HG02970 (cell line): ENCODE measurements at regions not wholly inside any gene's neighbourhood (a gene's known extent, or its start where the extent isn't known, plus 50 kb on each side); places are given as distances from the start of the nearest gene placed in this dataset.
"Not testable (repeated sequence)": the region's sequence is repeated elsewhere in the genome, so short reads cannot be mapped to it uniquely, and the experiment has no call there.

Experiments
- ATAC-seq: cut with Tn5 transposase; IDR thresholded peaks from one replicate; pipeline ENCODE4 v1.9.1; 2021; ENCODE audit warnings: mild to moderate bottlenecking, moderate library complexity, moderate number of reproducible peaks; ENCODE audit not compliant: unreplicated experiment, low FRiP score

DNA sequence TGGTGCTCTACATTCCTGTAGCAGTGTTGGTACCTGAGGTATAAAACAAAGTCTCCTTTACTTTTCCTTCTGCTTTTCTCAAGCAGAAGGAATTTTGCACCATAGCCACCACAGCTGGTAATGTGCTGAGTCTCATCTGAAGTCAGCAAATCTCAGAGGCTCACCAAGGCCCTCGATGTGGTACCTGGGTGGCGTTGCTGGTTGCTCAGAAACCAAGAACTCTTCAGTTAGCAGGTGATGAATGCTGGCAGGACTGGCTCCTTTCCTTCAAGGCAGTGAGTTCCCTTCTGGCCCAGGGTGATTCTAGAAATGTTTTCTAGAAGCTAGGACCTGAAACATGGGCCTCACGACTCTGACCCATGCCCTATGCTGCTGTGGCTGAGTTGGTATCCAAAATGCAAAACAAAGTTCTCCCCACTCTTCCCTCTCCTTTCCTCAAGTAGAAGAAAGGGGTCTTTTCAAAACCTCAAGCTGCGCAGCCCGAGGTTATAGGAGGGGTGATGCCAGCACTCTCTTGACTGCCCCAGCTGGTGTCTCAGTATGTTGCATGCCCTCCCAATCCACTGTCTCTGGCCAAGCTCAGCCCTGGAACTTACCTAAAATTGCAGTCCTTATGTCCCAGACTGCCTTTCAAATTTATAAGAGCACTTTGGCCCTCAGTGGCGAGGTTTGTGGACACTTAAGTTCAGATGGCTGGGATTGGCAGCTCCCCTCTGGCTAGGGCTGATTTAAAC lies 592.3 kb downstream of the FRK start:
- ATAC-seq = no peak

DNA sequence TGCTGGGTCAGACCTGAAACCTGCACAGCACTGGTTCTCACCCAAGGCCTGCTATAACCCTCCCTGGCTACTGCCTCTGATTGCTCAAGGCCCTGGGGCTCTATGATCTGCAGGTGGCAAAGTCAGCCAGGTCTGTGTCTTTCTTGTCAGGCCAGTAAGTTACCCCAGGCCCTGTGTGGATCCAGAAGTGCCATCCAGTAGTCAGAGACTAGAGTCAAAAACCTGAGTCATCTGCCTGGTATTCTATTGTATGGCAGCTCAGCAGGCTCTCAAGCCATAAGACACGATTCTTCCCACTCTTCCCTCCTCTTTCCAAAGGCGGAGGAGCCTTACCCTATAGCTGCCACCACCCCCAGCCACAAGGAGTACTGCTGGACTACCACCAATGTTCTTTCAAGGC lies 593.0 kb downstream of the FRK start:
- ATAC-seq = no peak

DNA sequence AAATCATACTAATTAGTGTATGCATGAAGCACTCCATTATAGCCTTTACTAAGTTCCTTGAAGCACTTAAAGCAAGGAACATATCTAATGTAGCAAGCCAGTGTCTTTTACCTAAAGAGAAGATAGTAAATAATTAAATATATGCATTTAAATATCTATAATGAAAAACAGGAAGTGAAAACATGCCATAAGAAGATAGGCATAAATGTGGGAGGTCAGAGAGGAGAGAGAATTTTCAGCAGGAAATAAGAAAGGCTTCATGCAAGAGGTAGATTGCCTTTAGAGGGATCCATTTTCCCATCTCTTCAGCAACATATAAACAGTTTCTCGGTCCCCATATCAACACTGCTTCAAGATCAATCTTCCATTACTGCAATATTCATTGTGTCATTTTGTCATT lies 599.8 kb downstream of the FRK start:
- ATAC-seq = no peak

DNA sequence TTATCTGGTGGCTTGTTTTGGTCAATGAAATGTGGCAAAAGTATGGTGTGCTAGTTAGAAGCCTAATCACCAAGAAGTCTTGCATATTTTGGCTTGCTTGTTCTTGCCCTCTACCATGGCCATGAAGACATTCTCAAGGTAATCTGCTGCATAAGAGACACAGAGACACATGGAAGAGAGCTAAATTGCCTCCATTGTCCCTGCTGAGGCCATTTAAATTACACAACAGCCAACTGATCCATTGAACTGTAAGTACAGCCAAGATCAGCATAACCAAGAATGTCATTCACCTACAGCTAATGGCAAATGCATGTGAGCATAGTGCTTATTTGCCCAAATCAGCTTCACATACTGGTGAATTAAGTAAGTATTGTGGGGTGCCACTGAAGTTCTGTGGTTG lies 603.8 kb downstream of the FRK start:
- no peak for ATAC-seq

DNA sequence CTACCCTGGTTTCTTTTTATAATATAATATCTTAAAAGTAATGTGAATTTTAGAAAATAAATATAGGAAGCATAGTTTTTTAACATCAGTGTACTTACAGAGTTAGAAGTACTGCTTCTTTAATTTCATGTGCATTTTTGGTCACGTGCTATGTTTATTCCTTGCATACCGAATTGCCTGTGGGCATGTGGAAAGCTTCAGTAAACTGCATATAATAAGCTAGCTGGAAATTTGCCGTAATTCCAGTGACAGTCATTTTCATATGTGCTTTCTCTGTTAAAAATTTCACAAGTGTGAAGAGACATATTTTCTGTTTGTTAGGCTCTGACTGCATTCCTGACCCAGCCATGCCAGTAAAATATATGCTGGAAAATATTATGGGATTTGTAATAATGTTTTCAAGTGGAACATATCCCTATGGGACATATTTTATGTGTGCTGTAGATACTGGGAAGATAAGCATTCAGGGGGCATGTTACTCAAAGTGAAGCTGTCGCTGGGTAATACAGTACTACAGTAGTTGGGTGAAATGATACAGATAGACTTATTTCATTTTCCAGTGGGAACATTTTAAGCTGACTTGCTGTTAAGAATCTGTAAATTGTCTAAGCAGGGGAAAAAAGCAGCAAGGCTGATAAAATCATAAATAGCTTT lies 616.7 kb downstream of the FRK start:
- no peak for ATAC-seq

DNA sequence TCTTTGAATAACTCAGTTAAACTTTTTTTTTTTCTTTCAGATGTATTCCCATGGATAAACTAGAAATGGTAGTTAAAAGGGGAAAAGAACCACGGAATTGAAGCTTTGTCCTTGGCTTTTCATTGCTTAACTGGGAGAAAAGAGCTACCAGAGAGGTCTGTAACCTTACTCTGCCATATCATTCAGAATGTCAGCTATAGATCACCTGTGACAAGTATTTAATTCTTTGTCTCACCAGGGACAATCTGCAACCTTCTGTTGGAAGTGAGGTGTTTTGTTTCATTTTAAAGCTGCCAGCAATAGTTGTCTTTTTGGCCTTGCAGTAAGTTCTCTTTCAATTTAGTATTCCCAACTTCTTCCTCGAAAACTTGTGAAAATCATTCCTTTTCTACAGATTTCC lies 618.4 kb downstream of the FRK start:
- no peak for ATAC-seq

DNA sequence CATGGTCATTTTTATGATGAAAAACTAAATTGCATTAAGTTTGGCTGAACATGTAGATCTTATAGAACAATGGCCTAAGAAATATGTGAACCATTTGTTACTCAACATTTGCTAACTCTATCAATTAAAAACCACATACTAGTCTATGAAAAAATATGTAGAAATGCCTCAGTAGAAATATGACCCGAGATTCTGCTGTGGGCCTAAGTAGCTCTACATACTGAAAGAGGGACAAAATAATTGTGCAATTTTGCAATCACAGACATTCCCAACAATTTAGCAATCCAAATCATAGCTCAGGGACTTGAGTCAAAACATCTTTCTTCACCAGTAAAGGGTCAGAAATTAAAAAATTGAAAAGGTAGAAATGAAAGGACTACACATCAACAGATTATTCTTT lies 619.0 kb downstream of the FRK start:
- no peak for ATAC-seq

DNA sequence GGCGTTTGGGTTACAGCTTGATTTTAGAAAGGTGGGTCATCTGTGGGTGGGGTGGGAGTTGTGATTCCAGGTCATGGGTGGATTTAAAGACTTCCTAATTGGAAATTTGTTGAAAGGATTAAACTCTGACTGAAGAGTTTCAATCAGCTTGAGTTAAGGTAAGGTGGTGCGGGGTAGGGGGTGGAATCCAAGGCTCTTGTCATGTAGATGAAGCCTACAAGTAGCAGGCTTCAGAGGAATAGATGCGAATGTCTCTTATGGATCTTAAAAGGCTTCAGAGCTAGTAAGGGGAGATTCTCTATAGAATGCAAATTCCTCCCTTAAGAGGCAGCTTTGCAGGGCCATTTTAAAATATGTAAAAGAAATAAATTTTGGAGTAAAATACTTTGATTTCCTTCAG lies 645.3 kb downstream of the FRK start:
- no peak for ATAC-seq

DNA sequence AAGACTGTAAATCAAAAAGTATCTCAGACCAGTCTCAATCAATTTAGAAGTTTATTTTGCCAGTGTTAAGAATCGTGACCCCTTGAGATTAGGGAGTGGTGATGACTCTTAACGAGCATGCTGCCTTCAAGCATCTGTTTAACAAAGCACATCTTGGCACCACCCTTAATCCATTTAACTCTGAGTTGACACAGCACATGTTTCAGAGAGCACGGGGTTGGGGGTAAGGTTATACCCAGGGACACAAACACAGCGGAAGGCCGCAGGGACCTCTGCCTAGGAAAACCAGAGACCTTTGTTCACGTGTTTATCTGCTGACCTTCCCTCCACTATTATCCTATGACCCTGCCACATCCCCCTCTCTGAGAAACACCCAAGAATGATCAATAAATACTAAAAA lies 645.8 kb downstream of the FRK start:
- ATAC-seq = not testable (repeated sequence)

DNA sequence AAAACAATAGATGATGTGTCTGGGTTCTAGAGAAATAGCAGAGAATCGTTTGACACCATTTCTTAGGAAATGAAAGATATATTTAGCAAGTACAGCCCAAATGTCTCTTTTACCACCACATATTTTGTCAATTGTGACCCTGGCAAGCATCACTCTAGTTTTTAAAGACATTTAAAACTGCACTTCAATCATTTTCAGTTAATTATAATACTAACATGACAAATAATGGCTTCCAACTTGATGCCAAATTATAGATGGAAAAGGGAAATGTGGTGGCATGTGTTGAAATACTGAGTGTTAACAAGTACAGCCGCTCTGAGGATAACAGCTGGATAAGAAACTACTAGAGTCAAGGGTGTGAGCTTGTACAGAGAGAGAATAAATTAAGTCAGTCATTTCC lies 648.9 kb downstream of the FRK start:
- ATAC-seq = no peak

DNA sequence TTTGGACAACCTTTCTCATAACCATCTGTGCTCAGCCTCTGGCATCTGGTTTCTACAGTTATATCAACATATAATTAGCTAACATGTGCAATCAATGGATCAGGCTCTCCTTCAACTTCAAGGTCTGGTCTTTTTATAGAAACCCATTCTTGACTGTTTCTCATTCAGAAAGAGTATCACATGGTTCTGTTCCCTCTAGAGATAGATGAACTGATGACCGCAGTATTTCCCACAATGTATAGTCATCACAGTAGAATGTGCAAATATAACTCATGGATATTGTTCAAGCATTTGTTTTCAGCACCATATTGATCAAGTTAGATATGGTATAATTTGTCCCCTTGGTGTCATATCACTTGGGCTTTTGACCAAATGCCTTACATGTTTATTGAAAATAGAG lies 656.2 kb downstream of the FRK start:
- ATAC-seq = no peak

DNA sequence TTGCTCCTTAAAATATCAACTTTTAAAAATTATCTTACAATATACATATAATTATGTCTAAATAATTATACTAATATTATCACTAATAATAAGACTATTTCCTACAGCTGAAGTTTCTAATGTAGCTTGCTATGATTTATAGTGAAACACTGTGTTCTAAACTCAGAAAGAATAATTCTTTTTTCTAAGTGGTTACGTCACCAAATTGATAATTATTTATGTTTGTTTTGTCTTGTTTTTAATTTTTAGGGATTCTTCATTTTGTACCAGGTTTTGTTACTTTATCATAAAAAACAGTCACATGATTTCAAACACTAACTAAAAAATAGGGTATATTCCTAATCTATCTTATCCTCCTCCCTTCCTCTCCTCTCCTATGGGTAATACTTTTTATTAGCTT lies 662.1 kb downstream of the FRK start:
- no peak for ATAC-seq

DNA sequence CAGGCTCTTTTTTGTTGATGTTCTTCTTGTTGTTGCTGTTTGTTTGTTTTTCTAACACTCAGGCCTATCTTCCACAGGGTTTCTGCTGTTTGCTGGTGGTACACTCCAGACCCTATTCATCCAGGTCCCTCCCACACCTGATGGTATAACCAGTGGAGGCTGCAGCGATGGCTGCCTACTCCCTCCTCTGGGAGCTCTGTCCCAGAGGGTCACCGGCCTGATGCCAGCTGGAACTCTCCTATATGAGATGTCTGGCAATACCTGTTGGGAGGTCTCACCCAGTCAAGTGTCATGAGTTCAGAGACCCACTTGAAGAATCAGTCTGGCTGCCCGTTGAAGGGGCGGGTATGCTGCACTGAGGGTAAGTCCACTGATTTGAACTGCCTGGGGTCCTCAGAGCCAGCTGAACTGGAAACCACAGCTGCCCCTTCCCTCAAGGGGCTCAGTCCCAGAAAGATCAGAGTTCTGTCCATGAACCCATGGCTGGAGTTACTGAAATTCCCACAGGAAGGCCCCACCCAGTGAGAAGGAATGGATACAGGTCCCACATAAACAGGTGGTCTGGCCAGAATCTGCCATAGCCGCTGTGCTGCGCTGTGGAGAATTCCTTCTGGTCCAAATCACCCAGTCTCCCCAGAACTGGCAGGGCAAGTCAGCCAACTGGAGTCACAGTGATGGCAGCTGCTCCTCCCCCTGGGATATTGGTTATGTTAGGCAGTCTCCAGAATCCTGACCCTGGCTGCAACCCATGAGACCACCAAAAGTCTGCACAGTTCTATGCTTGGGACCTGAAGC lies 664.4 kb downstream of the FRK start:
- no peak for ATAC-seq

DNA sequence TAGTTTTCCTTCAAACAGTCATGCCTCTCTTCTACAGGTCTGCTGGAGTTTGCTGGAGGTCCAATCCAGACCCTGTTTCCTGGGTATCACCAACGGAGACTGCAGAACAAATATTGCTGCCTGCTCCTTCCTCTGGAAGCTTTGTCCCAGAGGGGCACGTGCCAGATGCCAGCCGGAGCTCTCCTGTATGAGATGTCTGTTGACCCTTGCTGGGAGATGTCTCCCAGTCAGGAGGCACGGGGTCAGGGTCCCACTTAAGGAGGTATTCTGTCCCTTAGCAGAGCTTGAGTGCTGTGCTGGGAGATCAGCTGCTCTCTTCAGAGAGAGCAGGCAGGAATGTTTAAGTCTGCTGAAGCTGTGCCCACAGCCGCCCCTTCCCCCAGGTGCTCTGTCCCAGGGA lies 666.9 kb downstream of the FRK start:
- no peak for ATAC-seq

DNA sequence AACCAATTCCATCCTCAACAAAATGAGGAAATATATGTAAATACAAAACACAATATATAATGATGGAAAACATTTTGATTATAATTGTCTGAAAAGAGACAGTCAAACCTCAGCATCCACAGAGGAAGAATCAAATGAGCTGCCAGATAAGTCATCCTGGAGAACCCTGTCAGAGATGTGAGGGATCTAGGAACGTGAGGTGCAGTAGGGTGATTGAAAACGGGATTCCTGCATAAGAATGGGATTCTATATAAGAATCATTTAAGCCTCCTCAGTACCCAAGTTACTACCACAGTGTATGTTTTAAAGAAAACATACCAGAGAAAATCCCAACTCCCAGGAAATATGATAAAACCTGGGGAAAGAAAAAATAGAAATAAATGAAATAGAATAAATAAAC lies 690.5 kb downstream of the FRK start:
- no peak for ATAC-seq

DNA sequence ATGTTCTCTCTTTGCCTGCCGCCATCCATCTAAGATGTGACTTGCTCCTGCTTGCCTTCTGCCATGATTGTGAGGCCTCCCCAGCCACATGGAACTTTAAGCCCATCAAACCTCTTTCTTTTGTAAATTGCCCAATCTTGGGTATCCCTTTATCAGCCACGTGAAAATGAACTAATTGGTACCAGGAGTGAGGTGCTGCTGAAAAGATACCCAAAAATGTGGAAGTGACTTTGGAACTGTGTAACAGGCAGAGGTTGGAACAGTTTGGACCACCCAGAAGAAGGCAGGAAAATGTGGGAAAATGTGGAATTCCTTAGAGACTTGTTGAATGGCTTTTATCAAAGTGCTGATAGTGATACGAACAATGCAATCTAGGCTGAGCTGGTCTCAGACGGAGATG lies 694.9 kb downstream of the FRK start:
- ATAC-seq = no peak

DNA sequence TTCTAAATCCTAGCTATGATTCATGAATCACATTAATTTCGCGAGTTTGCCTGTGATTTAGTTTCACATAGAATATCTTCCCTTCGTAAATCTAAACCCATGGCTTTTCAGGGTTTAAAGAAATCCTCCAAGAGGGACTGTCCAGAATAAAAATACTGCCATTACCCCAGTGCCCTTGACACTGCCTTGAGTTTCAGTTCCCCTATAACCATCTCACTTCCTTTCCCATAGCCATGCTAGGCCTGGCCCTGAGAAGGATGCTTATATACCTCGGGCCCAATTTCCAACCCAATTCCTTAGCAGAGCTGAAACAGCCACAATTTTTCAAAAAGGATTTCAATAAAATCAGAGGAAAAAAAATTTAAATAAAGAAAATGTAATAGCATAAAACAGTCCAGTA lies 697.3 kb downstream of the FRK start:
- ATAC-seq = peak; percentile 51

DNA sequence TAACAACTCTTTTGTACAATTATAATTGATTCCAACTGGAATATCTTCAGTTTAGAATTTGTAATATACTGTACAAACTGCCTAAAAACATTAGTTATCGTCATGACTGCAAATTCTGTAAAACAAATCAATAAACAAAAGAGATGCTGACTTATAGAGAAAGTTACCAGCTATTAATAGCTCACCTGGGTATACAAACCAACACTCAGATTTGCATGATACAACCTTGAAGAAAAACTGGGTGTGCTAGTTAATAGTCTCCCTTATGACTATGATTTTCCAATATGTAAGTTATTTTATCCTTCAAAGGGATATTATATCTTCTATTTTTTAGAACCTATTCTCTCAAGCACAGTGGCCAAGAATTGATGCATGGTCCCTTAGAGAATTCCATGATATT lies 698.5 kb downstream of the FRK start:
- no peak for ATAC-seq

DNA sequence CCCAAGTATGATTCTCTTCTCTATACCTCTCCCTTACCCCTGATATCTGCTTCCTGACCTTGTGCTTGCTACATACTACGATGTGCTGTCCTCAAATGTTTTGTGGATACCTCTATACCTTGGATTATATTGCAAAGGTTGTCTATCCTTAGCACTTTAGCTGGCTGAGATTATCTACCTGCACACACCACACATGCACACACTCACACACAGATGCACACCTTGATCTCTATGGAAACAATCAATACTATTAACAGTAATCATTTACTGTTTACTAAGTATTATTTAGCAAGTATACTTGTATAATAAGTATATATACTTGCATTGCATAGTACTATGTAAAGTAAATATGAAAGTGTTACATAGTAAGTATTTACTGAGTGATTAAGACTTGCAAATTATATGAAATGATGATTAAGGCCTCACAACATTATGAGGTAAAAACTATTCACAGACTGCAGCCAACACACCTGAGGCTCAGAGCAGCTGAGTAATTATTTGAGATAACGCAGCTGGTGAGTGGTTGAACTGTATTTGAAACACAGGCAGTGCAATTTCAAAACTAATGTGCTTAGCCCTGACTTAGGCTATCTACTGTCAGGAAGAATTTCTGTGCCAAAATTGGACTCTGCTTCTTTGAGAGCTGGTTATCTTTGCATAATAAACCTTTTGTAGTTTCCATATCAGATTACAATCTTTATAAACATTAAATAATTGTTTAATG lies 699.9 kb downstream of the FRK start:
- no peak for ATAC-seq

DNA sequence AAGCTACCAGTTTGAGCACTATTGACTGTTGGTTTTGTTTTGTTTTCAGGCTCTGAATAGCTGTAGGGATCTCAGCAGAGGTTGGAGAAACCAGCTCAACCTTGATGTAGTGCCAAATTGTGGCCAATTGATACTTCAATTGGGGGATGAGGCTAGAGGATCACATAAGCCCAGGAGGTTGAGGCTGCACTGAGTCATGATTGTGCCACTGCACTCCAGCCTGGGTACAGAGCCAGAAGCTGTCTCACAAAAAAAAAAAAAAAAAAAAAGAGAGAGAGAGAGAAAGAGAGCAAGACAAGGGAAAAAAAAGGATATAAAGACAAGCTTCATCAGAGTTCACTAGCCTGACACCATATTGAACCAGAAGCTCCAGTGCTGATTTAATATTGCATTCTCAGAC lies 702.1 kb downstream of the FRK start:
- no peak for ATAC-seq

DNA sequence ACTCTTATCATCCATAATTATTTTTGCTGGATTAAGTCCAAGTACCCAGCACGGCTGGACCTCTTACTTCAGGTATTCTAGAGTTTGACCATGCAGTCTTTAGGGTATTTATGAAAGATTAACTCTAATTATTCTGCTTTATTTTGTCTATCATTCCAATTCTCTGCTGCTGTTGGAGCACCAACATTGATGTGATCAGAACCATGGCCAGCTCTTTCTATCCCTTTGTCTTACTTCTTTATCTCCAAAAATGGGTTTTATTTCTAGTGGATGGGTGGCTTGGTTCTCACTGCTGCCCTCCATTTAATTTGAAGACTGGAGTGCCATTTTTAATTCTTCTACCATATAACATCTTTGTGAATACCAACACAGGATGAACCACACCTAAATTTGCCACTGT lies 704.3 kb downstream of the FRK start:
- ATAC-seq = no peak
